ENCODE measurements at regions not wholly inside any gene's neighbourhood (a gene's known extent, or its start where the extent isn't known, plus 50 kb on each side); places are given as distances from the start of the nearest gene placed in this dataset.

DNA sequence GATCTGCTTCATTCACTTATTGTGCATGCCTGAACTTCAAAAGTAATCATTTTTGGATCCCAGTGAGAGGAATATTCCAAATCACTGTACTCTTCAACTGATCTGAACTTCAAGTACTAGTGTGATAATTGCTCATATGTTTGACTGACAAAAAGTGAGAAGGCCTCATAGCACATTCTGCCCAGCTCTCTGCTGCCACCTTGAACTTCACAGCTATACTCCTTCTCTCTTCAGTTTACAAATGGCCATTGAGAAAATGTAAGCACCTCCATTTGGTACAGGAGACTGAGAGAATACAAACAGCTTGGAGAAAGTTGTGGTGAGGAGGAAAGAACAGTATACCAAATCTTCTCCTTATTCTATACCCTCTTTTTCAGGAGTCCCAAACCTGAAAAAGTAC lies 946.0 kb upstream of the CHAC2 start:
- no peak for DNase-seq (ENCODE audit: low read depth)
- no peak overlapping the region for H3K4me3 ChIP-seq (ENCODE audit: low read depth, low read length)
- TF ChIP-seq, protein P1, sequence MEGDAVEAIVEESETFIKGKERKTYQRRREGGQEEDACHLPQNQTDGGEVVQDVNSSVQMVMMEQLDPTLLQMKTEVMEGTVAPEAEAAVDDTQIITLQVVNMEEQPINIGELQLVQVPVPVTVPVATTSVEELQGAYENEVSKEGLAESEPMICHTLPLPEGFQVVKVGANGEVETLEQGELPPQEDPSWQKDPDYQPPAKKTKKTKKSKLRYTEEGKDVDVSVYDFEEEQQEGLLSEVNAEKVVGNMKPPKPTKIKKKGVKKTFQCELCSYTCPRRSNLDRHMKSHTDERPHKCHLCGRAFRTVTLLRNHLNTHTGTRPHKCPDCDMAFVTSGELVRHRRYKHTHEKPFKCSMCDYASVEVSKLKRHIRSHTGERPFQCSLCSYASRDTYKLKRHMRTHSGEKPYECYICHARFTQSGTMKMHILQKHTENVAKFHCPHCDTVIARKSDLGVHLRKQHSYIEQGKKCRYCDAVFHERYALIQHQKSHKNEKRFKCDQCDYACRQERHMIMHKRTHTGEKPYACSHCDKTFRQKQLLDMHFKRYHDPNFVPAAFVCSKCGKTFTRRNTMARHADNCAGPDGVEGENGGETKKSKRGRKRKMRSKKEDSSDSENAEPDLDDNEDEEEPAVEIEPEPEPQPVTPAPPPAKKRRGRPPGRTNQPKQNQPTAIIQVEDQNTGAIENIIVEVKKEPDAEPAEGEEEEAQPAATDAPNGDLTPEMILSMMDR (IDR thresholded peaks at IDR 0.05; ENCODE audit: control insufficient read depth, extremely low read depth, insufficient read depth): 0 out of 2 replicates have a peak, but pooled peaks have one; percentile 22

DNA sequence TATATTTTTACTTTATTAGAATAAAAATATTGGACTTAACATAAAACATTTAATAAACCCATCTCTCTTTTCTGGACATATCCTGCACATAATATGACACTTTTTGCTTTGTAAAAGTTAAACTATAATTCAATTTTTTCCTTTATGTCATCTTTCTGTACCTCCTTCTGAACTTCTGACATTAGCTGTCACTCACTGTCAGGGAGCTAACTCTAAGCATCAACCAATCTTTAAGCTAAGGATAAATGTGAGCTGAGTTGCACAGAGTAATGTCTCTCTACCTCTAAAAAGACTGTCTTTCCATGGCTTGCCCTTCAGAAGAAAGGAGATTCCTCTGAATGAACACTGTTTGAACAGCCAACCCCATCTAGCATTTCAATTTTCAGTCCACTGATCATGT lies 948.6 kb upstream of the CHAC2 start:
- no peak for DNase-seq (ENCODE audit: low read depth)
- TF ChIP-seq, protein P1 (IDR thresholded peaks at IDR 0.05; ENCODE audit: control insufficient read depth, extremely low read depth, insufficient read depth): no peak
- H3K4me3 ChIP-seq (ENCODE audit: low read depth, low read length): no peak overlapping the region

DNA sequence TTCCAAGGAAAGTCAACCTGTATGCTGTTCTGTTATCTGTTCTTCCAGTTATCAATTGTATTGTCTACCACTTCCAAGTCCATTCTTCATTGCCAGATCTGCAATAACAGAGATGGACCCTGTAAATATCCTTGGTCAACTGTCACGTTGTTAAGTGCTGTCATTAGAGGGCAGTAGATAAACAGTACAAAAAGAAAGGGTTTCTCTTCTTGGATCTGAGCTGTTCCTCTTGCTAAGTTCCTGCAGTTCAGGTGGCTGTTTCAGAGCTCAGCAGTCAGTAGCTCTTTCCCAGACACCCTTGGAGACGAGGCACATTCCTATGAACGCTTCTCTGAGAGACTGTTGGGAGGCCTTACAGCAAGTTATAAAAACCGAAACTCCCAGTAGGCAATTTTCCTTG lies 957.1 kb upstream of the CHAC2 start:
- TF ChIP-seq, protein P1 (IDR thresholded peaks at IDR 0.05; ENCODE audit: control insufficient read depth, extremely low read depth, insufficient read depth): peak; percentile 62
- H3K4me3 ChIP-seq (ENCODE audit: low read depth, low read length): no peak overlapping the region
- DNase-seq (ENCODE audit: low read depth): no peak

DNA sequence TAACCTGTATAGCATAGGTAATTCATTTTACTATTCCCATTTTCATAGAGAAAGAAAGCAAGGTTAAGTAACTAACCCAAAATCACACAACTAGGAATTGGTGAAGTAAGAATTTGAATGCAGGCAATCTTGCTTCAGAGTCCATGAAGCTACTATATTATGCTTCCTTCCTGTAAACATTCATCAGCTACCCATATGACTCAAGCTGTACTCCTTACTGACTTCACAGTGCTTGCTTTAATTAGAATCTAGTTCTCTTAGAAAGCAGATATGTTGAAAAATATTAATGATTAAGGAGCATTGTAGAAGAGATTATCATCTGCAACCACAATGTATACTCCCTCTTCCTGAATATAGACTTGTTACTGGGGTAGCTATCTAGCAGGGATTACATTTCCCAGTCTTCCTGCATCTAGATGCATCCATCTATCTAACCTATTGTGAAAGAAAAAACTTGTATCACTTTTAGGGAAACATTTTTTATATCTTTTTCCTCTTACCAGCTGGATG lies 961.6 kb upstream of the CHAC2 start:
- no peak overlapping the region for H3K4me3 ChIP-seq (ENCODE audit: low read depth, low read length)
- no peak for DNase-seq (ENCODE audit: low read depth)
- TF ChIP-seq, protein P1 (IDR thresholded peaks at IDR 0.05; ENCODE audit: control insufficient read depth, extremely low read depth, insufficient read depth): no peak

DNA sequence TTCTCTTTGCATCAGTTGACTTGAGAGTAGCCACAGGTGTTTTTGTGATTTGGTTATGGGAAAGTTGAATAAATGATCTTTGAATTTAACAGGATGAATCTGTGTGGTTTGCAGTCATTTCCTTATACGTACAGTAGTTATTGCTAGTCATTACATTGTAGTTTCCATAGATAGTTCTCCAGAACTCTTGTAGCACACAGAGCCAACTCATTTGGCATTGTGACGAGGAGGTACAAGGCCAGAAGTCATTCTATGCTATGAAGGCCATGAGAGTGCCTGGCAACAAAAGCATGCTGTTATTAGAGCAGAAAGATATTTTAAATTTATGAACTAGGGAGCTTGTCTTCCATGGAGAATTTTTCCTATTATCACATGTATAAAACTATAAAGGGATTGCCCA lies 973.0 kb upstream of the CHAC2 start:
- no peak overlapping the region for H3K4me3 ChIP-seq (ENCODE audit: low read depth, low read length)
- DNase-seq (ENCODE audit: low read depth): no peak
- TF ChIP-seq, protein P1 (IDR thresholded peaks at IDR 0.05; ENCODE audit: control insufficient read depth, extremely low read depth, insufficient read depth): no peak

DNA sequence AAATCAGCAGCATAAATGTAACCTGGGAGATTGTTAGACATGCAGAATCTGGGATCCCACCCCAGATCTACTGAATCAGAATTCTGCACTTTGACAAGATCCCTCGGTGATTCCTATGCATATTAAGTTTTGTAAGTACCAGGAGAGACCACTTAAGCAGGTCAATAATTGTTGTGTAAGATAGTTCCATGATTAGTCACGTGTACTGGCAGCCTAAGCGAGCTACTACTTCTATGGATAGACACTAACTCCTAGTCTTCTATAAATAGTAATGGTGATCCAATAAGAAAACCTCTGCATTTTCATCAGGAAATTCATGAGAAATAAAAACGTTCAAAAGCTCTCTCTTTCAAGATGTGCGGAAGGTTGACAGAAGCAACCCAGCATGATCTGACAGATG lies 988.2 kb upstream of the CHAC2 start:
- no peak overlapping the region for H3K4me3 ChIP-seq (ENCODE audit: low read depth, low read length)
- DNase-seq (ENCODE audit: low read depth): no peak
- TF ChIP-seq, protein P1 (IDR thresholded peaks at IDR 0.05; ENCODE audit: control insufficient read depth, extremely low read depth, insufficient read depth): no peak

DNA sequence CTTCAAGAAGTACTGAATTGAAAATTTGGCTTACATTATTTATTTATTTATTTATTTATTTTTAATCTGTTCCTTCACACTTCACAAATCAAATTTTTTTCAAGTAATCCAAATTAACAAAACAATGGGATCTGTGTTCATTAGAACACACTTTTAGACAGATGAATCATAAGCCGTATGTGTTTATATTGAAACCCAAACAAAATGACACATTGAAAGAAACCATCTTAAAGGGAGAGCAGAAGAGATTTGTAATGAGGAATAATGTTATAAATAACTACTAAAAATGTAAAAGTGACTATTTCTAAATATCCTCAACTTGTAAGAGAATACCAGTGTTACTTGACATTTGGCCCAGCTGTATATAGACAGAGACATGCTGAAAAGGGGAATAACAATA lies 991.0 kb upstream of the CHAC2 start:
- H3K4me3 ChIP-seq (ENCODE audit: low read depth, low read length): no peak overlapping the region
- TF ChIP-seq, protein P1 (IDR thresholded peaks at IDR 0.05; ENCODE audit: control insufficient read depth, extremely low read depth, insufficient read depth): no peak
- DNase-seq (ENCODE audit: low read depth): no peak

Data from LNCaP clone FGC (cell line).